Vagina (tissue), 1 donor: ENCODE measurements at regions not wholly inside any gene's neighbourhood (a gene's known extent, or its start where the extent isn't known, plus 50 kb on each side); places are given as distances from the start of the nearest gene placed in this dataset. TPM values are rescaled to one million over a fixed set of nuclear protein-coding genes. Genes with fewer than 3 reads are reported as not detected.

Source experiments
- small RNA-seq: library from RNA; depleted of rRNA; stranded (forward); fragments of <200 nt; gene quantifications from one replicate; pipeline ENCODE3, GENCODE V24; 2016

Small RNA genes lying in the stretch of these regions (small RNA-seq; reads per million reads assigned to genes)
- gene AC104073.1, result not detected
- gene SNORA15B-1, result not detected
- gene SNORA22C, result 0.34 reads per million
